22Rv1 (cell line): ENCODE measurements at regions not wholly inside any gene's neighbourhood (a gene's known extent, or its start where the extent isn't known, plus 50 kb on each side); places are given as distances from the start of the nearest gene placed in this dataset.

Source experiments
- ZFX ChIP-seq: fragments of 450-650 bp; IDR thresholded peaks from 2 replicates; pipeline ENCODE4 v1.6.1; 2017; ENCODE audit warnings: antibody characterized with exemption, borderline replicate concordance
- TF ChIP-seq, protein P1 (sequence below): fragments of 450-650 bp; IDR thresholded peaks from 2 replicates; pipeline ENCODE4 v1.5.1; 2017; ENCODE audit warnings: mild to moderate bottlenecking

- TF ChIP-seq, protein P1, sequence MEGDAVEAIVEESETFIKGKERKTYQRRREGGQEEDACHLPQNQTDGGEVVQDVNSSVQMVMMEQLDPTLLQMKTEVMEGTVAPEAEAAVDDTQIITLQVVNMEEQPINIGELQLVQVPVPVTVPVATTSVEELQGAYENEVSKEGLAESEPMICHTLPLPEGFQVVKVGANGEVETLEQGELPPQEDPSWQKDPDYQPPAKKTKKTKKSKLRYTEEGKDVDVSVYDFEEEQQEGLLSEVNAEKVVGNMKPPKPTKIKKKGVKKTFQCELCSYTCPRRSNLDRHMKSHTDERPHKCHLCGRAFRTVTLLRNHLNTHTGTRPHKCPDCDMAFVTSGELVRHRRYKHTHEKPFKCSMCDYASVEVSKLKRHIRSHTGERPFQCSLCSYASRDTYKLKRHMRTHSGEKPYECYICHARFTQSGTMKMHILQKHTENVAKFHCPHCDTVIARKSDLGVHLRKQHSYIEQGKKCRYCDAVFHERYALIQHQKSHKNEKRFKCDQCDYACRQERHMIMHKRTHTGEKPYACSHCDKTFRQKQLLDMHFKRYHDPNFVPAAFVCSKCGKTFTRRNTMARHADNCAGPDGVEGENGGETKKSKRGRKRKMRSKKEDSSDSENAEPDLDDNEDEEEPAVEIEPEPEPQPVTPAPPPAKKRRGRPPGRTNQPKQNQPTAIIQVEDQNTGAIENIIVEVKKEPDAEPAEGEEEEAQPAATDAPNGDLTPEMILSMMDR = no peak
- no peak for TF ChIP-seq ZFX
These were observed 577.4 kb upstream of the RAB6C start for GRCh38 chr2:129402076-129402475.
